K562 (cell line): ENCODE measurements at regions not wholly inside any gene's neighbourhood (a gene's known extent, or its start where the extent isn't known, plus 50 kb on each side); places are given as distances from the start of the nearest gene placed in this dataset.

ENCODE experiments used
- ATAC-seq: fragments of 200-7000 bp; cut with Tn5 transposase; 3 replicates; pipeline ENCODE4 v1.9.1; 2020; ENCODE audit warnings: moderate library complexity
- BruUV-seq: library from RNA; stranded (reverse); fragments of 400-500 nt; replicated peaks from 2 replicates; lab custom pipeline; 2021; lab: Mats Ljungman, UMichigan
- CTCF ChIA-PET: fragments of 300-600 bp; formaldehyde crosslinking; extraction: SDS; loops from one replicate; lab custom pipeline; 2021; ENCODE audit warnings: low intra/inter-chr PET ratio; lab: Yijun Ruan, JAX
- POLR2A ChIA-PET: fragments of 300-600, 350-650 bp; sonication (Branson Sonifier 250); formaldehyde crosslinking; extraction: SDS; loops from one replicate; lab custom pipeline; 2021; ENCODE audit warnings: antibody characterized with exemption, inconsistent platforms; lab: Yijun Ruan, JAX
- DNase-seq, 4 experiments: peaks; one replicate each; pipeline versions ENCODE4 v3.0.0 to v3.0.0-alpha.2; 2011 to 2018; ENCODE audit warnings: low spot score in 3 of 4, mixed read lengths in 3 of 4; ENCODE audit errors: extremely low read depth in 1 of 4
- FAIRE-seq: peaks from 2 replicates; lab custom pipeline; 2011; peaks lifted over from hg19 to GRCh38; lab: Jason Lieb, UNC
- H2AFZ ChIP-seq: 2 replicates; pipeline ENCODE4 v1.6.0; 2011; ENCODE audit warnings: low read depth, low read length, control low read depth, inconsistent platforms
- H3K27ac ChIP-seq: fragments of 200-600 bp; 3 replicates; pipeline ENCODE4 v1.8.0; 2011; ENCODE audit warnings: low read depth, mild to moderate bottlenecking, control low read depth, inconsistent platforms, low read length, moderate library complexity, mixed read lengths; ENCODE audit errors: extremely low read depth
- H3K27me3 ChIP-seq, 2 experiments: fragments of 300-600 bp in 1 of 2; 2 replicates in 1 of 2; 3 replicates in 1 of 2; pipeline versions ENCODE4 v1.6.0 to v1.8.0; 2011; ENCODE audit warnings: inconsistent platforms in 2 of 2, low read length in 2 of 2, mild to moderate bottlenecking in 1 of 2, mixed read lengths in 1 of 2, moderate library complexity in 1 of 2; ENCODE audit not compliant: control insufficient read depth in 2 of 2, insufficient read depth in 2 of 2
- H3K36me3 ChIP-seq: fragments of 300-600 bp; 3 replicates; pipeline ENCODE4 v1.8.0; 2011; ENCODE audit warnings: mild to moderate bottlenecking, low read length, inconsistent platforms; ENCODE audit not compliant: control insufficient read depth, insufficient read depth
- H3K4me1 ChIP-seq, 2 experiments: fragments of 200-600 bp in 1 of 2; replicated peaks in 1 of 2; 2 replicates in 1 of 2; 3 replicates in 1 of 2; pipeline versions ENCODE4 v1.5.1 to v1.8.0; 2011; ENCODE audit warnings: inconsistent platforms in 2 of 2, low read length in 2 of 2, mild to moderate bottlenecking in 1 of 2, mixed read lengths in 1 of 2, moderate library complexity in 1 of 2; ENCODE audit not compliant: control insufficient read depth in 2 of 2, insufficient read depth in 2 of 2
- H3K4me2 ChIP-seq: 2 replicates; pipeline ENCODE4 v1.6.1; 2011; ENCODE audit warnings: low read length, control low read depth, inconsistent platforms, mixed read lengths; ENCODE audit not compliant: insufficient read depth
- H3K4me3 ChIP-seq: fragments of 200-600 bp; sonication (generic), shearing (Covaris generic); 2 replicates; pipeline ENCODE4 v1.5.1; 2016; ENCODE audit warnings: control low read depth, inconsistent platforms
- H3K79me2 ChIP-seq: fragments of 200-600 bp; 3 replicates; pipeline ENCODE4 v1.8.0; 2011; ENCODE audit warnings: low read length, inconsistent platforms; ENCODE audit not compliant: control insufficient read depth, insufficient read depth
- H3K9ac ChIP-seq, 2 experiments: 2 replicates each; pipeline versions ENCODE4 v1.6.0 to v1.6.1; 2011; ENCODE audit warnings: low read depth in 2 of 2, low read length in 2 of 2, control low read depth in 1 of 2, inconsistent platforms in 1 of 2, mild to moderate bottlenecking in 1 of 2, mixed read lengths in 1 of 2; ENCODE audit not compliant: insufficient read depth in 1 of 2
- H3K9me1 ChIP-seq: one replicate; pipeline ENCODE4 v1.6.0; 2011; ENCODE audit warnings: inconsistent platforms, mild to moderate bottlenecking, low read length, moderate library complexity; ENCODE audit not compliant: control insufficient read depth, insufficient read depth
- H3K9me3 ChIP-seq: replicated peaks from 2 replicates; pipeline ENCODE4 v1.5.1; 2011; ENCODE audit warnings: low read depth, low read length, inconsistent platforms; ENCODE audit not compliant: control insufficient read depth, insufficient read depth
- H4K20me1 ChIP-seq: replicated peaks from 2 replicates; pipeline ENCODE4 v1.6.1; 2011; ENCODE audit warnings: low read length, inconsistent platforms, mixed read lengths; ENCODE audit not compliant: control insufficient read depth, insufficient read depth
- BRF1 ChIP-seq: IDR thresholded peaks from 3 replicates; pipeline ENCODE4 v1.6.1; 2011; ENCODE audit warnings: borderline replicate concordance, mild to moderate bottlenecking; ENCODE audit not compliant: insufficient read length; ENCODE audit errors: extremely low read depth
- CREB5 ChIP-seq: fragments of 250-450 bp; sonication (Bioruptor Pico); IDR thresholded peaks from 2 replicates; pipeline ENCODE4 v1.5.0; 2020; ENCODE audit warnings: mild to moderate bottlenecking
- ETV5 ChIP-seq: sonication (generic); formaldehyde crosslinking; IDR thresholded peaks from 2 replicates; pipeline ENCODE4 v1.4.0; 2020; ENCODE audit warnings: low read depth, mild to moderate bottlenecking, missing genetic modification reagents
- FOXM1 ChIP-seq, 2 experiments: fragments of 450-650 bp in 1 of 2; sonication (generic) in 1 of 2; formaldehyde crosslinking in 1 of 2; IDR thresholded peaks; 2 replicates each; pipeline versions ENCODE4 v1.6.1 to v1.9.0; 2017 to 2022; ENCODE audit warnings: low read depth in 2 of 2, mild to moderate bottlenecking in 2 of 2, missing genetic modification reagents in 1 of 2, moderate library complexity in 1 of 2
- GTF2E2 ChIP-seq: fragments of 200-800 bp; sonication (Bioruptor generic); IDR thresholded peaks from 2 replicates; pipeline ENCODE4 v1.6.1; 2016; ENCODE audit warnings: missing genetic modification characterization, missing compliant biosample characterization
- HDAC2 ChIP-seq: fragments of 450-650 bp; IDR thresholded peaks from 2 replicates; pipeline ENCODE4 v1.6.1; 2016; ENCODE audit warnings: mild to moderate bottlenecking
- HINFP ChIP-seq: fragments of 450-650 bp; conservative IDR thresholded peaks from 2 replicates; pipeline ENCODE4 v1.6.1; 2016; ENCODE audit warnings: missing genetic modification characterization, low read depth, mild to moderate bottlenecking, control low read depth, missing compliant biosample characterization
- ILF3 ChIP-seq: fragments of 450-650 bp; IDR thresholded peaks from 2 replicates; pipeline ENCODE4 v1.6.1; 2018; ENCODE audit warnings: antibody characterized with exemption, mild to moderate bottlenecking, moderate library complexity, borderline replicate concordance
- MYNN ChIP-seq, 2 experiments: sonication (generic); formaldehyde crosslinking in 1 of 2; IDR thresholded peaks; 2 replicates each; pipeline versions ENCODE4 v1.5.0 to v1.6.1; 2016 to 2020; ENCODE audit warnings: antibody characterized with exemption in 1 of 2, missing genetic modification reagents in 1 of 2
- NFIX ChIP-seq: fragments of 250-450 bp; sonication (Bioruptor Pico); IDR thresholded peaks from 2 replicates; pipeline ENCODE4 v1.4.0; 2020; ENCODE audit warnings: low read depth, mild to moderate bottlenecking, moderate library complexity
- PHF8 ChIP-seq: fragments of 200-600 bp; sonication (generic); IDR thresholded peaks from 2 replicates; pipeline ENCODE4 v1.6.1; 2012; ENCODE audit warnings: mixed run types, mild to moderate bottlenecking, inconsistent platforms, low read length, moderate library complexity, borderline replicate concordance
- RBM39 ChIP-seq: fragments of 200-400 bp; formaldehyde crosslinking; optimal IDR thresholded peaks from 2 replicates; pipeline ENCODE3; 2018; ENCODE audit warnings: low read depth, low read length
- SIRT6 ChIP-seq: IDR thresholded peaks from one replicate; pipeline ENCODE4 v1.6.1; 2012; ENCODE audit warnings: low read depth, mild to moderate bottlenecking, control low read depth, inconsistent platforms, low read length, moderate library complexity
- TCF7 ChIP-seq: sonication (generic); IDR thresholded peaks from 2 replicates; pipeline ENCODE4 v1.6.1; 2016; ENCODE audit warnings: antibody characterized with exemption, borderline replicate concordance
- ZNF184 ChIP-seq: sonication (generic); formaldehyde crosslinking; IDR thresholded peaks from 2 replicates; pipeline ENCODE4 v1.5.0; 2020; ENCODE audit warnings: missing genetic modification reagents
- ZNF277 ChIP-seq: fragments of 250-450 bp; sonication (Bioruptor Pico); IDR thresholded peaks from 2 replicates; pipeline ENCODE4 v1.8.0; 2022; ENCODE audit warnings: inconsistent platforms, mild to moderate bottlenecking, moderate library complexity, borderline replicate concordance
- ZNF75A ChIP-seq: fragments of 450-650 bp; formaldehyde crosslinking; IDR thresholded peaks from 2 replicates; pipeline ENCODE4 v1.4.0; 2020; ENCODE audit warnings: mild to moderate bottlenecking
- WGBS: fragments of 100-300 bp; shearing (Covaris generic); methylation state at CpG from one replicate; pipeline ENCODE4 v1.1.6; 2016; ENCODE audit warnings: low coverage, mixed read lengths; ENCODE audit not compliant: insufficient coverage; ENCODE audit errors: missing lambda C conversion rate; 5-methylcytosine and 5-hydroxymethylcytosine counted together
- in situ Hi-C: fragments of 300-500 bp; cut with MboI; formaldehyde crosslinking; loops from 4 replicates; pipeline ENCODE4 v1.15.0; 2018; ENCODE audit warnings: inconsistent platforms, mixed read lengths
- intact Hi-C: fragments of 100-400 bp; cut with micrococcal nuclease; formaldehyde crosslinking; loops from 2 replicates; pipeline ENCODE4 v1.14.2; 2022

- TF ChIP-seq CREB5 (CRISPR knock-in tag) (no peak), HDAC2 (no peak), PHF8 (no peak), GTF2E2 (tag) (no peak), FOXM1 (IDR thresholded peaks at IDR 0.05; ENCODE audit: low read depth) (no peak), FOXM1 (CRISPR knock-in tag; IDR thresholded peaks at IDR 0.05; ENCODE audit: low read depth) (no peak), ILF3 (no peak), TCF7 (no peak)
Observed at GRCh38 chr5:103498800-103499551, 63.6 kb downstream of the NUDT12 start (continued).

- Histone ChIP-seq H3K27me3 (no peaks in the 10 kb centered on the region), H3K36me3 (no peaks in the 10 kb centered on the region), H2AFZ (no peak overlapping the region), H3K27ac (no peak overlapping the region), H3K9me3 (no peaks in the 10 kb centered on the region), H4K20me1 (no peaks in the 10 kb centered on the region), H3K4me3 (no peak overlapping the region), H3K9me1 (no peaks in the 10 kb centered on the region), H3K9ac (no peak overlapping the region), H3K4me2 (no peak overlapping the region), H3K79me2 (no peaks in the 10 kb centered on the region), H3K4me1 (no peaks in the 10 kb centered on the region)
- DNase-seq (no peak), ATAC-seq (no peak), FAIRE-seq (no peak)
- intact Hi-C loops (no loop called here), in situ Hi-C loops (loop anchor here (25.0 kb wide), 1 partner anchor 961 kb away; no protein-coding TSS in a partner anchor)
- CTCF ChIA-PET, result no interaction called here
- no TSS peak for BruUV-seq
- WGBS, result 0% methylated on average over 1 of the region's 1 CpG
- POLR2A ChIA-PET, result no interaction called here
- TF ChIP-seq ETV5 (CRISPR knock-in tag) (no peak), ZNF277 (CRISPR knock-in tag) (no peak), RBM39 (no peak), ZNF184 (CRISPR knock-in tag) (no peak), SIRT6 (no peak), MYNN (IDR thresholded peaks at IDR 0.05) (no peak), MYNN (CRISPR knock-in tag; IDR thresholded peaks at IDR 0.05) (no peak), ZNF75A (CRISPR knock-in tag) (no peak), NFIX (CRISPR knock-in tag) (no peak), HINFP (tag) (no peak), BRF1 (no peak)
Observed at GRCh38 chr5:103498211-103498610, 64.4 kb downstream of the NUDT12 start.
